ENCODE measurements at regions not wholly inside any gene's neighbourhood (a gene's known extent, or its start where the extent isn't known, plus 50 kb on each side); places are given as distances from the start of the nearest gene placed in this dataset.

GRCh38 chr3:117762621-117763037 is 1053.0 kb downstream of the TUSC7 start:
- DNase-seq (ENCODE audit: low read depth) = no peak

- no peak for DNase-seq (ENCODE audit: low read depth)
Observed at GRCh38 chr3:117763561-117763960, 1054.0 kb downstream of the TUSC7 start.

- no peak for DNase-seq (ENCODE audit: low read depth)
Observed at GRCh38 chr3:117768581-117768980, 1059.0 kb downstream of the TUSC7 start.

- DNase-seq (ENCODE audit: low read depth) = no peak
Observed at GRCh38 chr3:117774130-117774529, 1064.6 kb downstream of the TUSC7 start.

GRCh38 chr3:117786349-117786748 is 1076.8 kb downstream of the TUSC7 start:
- no peak for DNase-seq (ENCODE audit: low read depth)

GRCh38 chr3:117788061-117788460 is 1078.5 kb downstream of the TUSC7 start:
- DNase-seq (ENCODE audit: low read depth) = no peak

GRCh38 chr3:117788506-117788905 is 1078.9 kb downstream of the TUSC7 start:
- no peak for DNase-seq (ENCODE audit: low read depth)

- DNase-seq (ENCODE audit: low read depth) = no peak
Observed at GRCh38 chr3:117790235-117790987, 1080.8 kb downstream of the TUSC7 start.

- DNase-seq (ENCODE audit: low read depth) = no peak
Observed at GRCh38 chr3:117793622-117794265, 1084.2 kb downstream of the TUSC7 start.

GRCh38 chr3:117798221-117798620 is 1088.6 kb downstream of the TUSC7 start:
- DNase-seq (ENCODE audit: low read depth) = no peak

- no peak for DNase-seq (ENCODE audit: low read depth)
Observed at GRCh38 chr3:117798687-117799386, 1089.3 kb downstream of the TUSC7 start.

- no peak for DNase-seq (ENCODE audit: low read depth)
Observed at GRCh38 chr3:117799387-117799735, 1089.8 kb downstream of the TUSC7 start.

- DNase-seq (ENCODE audit: low read depth) = no peak
Observed at GRCh38 chr3:117801912-117802239, 1092.3 kb downstream of the TUSC7 start.

- no peak for DNase-seq (ENCODE audit: low read depth)
Observed at GRCh38 chr3:117809186-117810081, 1099.9 kb downstream of the TUSC7 start.

GRCh38 chr3:117811786-117812185 is 1102.2 kb downstream of the TUSC7 start:
- DNase-seq (ENCODE audit: low read depth) = no peak

GRCh38 chr3:117814975-117815374 is 1105.4 kb downstream of the TUSC7 start:
- no peak for DNase-seq (ENCODE audit: low read depth)

GRCh38 chr3:117817103-117817502 is 1107.5 kb downstream of the TUSC7 start:
- no peak for DNase-seq (ENCODE audit: low read depth)

GRCh38 chr3:117818592-117818991 is 1109.0 kb downstream of the TUSC7 start:
- no peak for DNase-seq (ENCODE audit: low read depth)

GRCh38 chr3:117820658-117821299 is 1111.2 kb downstream of the TUSC7 start:
- no peak for DNase-seq (ENCODE audit: low read depth)

GRCh38 chr3:117822416-117822815 is 1112.8 kb downstream of the TUSC7 start:
- no peak for DNase-seq (ENCODE audit: low read depth)

- no peak for DNase-seq (ENCODE audit: low read depth)
Observed at GRCh38 chr3:117836296-117836695, 1126.7 kb downstream of the TUSC7 start.

- DNase-seq (ENCODE audit: low read depth) = no peak
Observed at GRCh38 chr3:117837391-117837790, 1127.8 kb downstream of the TUSC7 start.

Measured in stimulated activated CD8-positive, alpha-beta memory T cell treated with anti-CD3 and anti-CD28 coated beads, Interleukin-12 subunit alpha, Interleukin-12 subunit beta, amount 100 ng/mL, for 1 hour (primary cell).